Ovary (tissue), 7 donors: ENCODE measurements at regions not wholly inside any gene's neighbourhood (a gene's known extent, or its start where the extent isn't known, plus 50 kb on each side); places are given as distances from the start of the nearest gene placed in this dataset.
A peak's percentile ranks its signal among the peaks of the same experiment; 100 is the strongest.

Experiments used
- DNase-seq, 5 donors: peaks; one replicate each; pipeline ENCODE4 v3.0.0-alpha.2; 2019 to 2020
- H3K27ac ChIP-seq, 2 donors: fragments of 200-600 bp; one replicate each; pipeline versions ENCODE4 v1.5.1 to v1.8.0; 2019 to 2022
- H3K27me3 ChIP-seq: fragments of 200-600 bp; one replicate; pipeline ENCODE4 v1.8.0; 2022
- H3K36me3 ChIP-seq: fragments of 200-600 bp; sonication (generic); one replicate; pipeline ENCODE4 v1.5.1; 2019
- H3K4me1 ChIP-seq: one replicate; pipeline ENCODE4 v1.8.1; 2013; ENCODE audit warnings: mild to moderate bottlenecking, moderate library complexity; ENCODE audit not compliant: insufficient read depth
- H3K4me3 ChIP-seq: fragments of 200-600 bp; sonication (generic); one replicate; pipeline ENCODE4 v1.5.1; 2017
- H3K9me3 ChIP-seq, 2 donors: fragments of 200-600 bp in 1 of 2; sonication (generic) in 1 of 2; one replicate each; pipeline versions ENCODE4 v1.5.1 to v1.8.1; 2013 to 2019; ENCODE audit warnings: mild to moderate bottlenecking in 1 of 2, moderate library complexity in 1 of 2
- EP300 ChIP-seq: sonication (generic); formaldehyde crosslinking; IDR thresholded peaks from one replicate; pipeline ENCODE4 v1.6.1; 2017; ENCODE audit warnings: antibody characterized with exemption
- POLR2A ChIP-seq: fragments of 450-650 bp; IDR thresholded peaks from one replicate; pipeline ENCODE4 v1.6.1; 2017; ENCODE audit warnings: antibody characterized with exemption, mild to moderate bottlenecking, moderate library complexity
- WGBS, 3 donors: extraction: QIAGEN DNeasy Blood & Tissue Kit in 1 of 3; methylation state at CpG; one replicate each; pipeline versions ENCODE4 v1.1.5 to v1.1.7; 2013 to 2017; 5-methylcytosine and 5-hydroxymethylcytosine counted together
- intact Hi-C, 4 donors: fragments of 100-400 bp; cut with DNase I; formaldehyde crosslinking; loops; one replicate each; pipeline versions ENCODE4 v1.11.0 to v1.15.1; 2022 to 2023
- TF ChIP-seq, protein P1 (sequence below), 3 donors: fragments of 450-650 bp in 2 of 3; fragments of 200-600 bp in 1 of 3; IDR thresholded peaks; one replicate each; pipeline versions ENCODE4 v1.5.1 to v1.8.0; 2016 to 2022; ENCODE audit warnings: antibody characterized with exemption in 3 of 3, mild to moderate bottlenecking in 1 of 3
- donor health status: DM: no; HTN: no; CAD: no; lungs with moderate emphysema.
- donor health status: DM: no; HTN: no; CAD: no.
- donor health status: Bipolar disorder and iron deficiency.
- donor health status: DM: no; HTN: no; CAD: no.
- donor health status: DM: yes; HTN: yes; CAD: no.

- no peaks in the 10 kb centered on the region for H3K4me1 ChIP-seq
- DNase-seq = no peak
- H3K4me3 ChIP-seq = no peak overlapping the region
- H3K27ac ChIP-seq = no peak overlapping the region
- TF ChIP-seq, protein P1, sequence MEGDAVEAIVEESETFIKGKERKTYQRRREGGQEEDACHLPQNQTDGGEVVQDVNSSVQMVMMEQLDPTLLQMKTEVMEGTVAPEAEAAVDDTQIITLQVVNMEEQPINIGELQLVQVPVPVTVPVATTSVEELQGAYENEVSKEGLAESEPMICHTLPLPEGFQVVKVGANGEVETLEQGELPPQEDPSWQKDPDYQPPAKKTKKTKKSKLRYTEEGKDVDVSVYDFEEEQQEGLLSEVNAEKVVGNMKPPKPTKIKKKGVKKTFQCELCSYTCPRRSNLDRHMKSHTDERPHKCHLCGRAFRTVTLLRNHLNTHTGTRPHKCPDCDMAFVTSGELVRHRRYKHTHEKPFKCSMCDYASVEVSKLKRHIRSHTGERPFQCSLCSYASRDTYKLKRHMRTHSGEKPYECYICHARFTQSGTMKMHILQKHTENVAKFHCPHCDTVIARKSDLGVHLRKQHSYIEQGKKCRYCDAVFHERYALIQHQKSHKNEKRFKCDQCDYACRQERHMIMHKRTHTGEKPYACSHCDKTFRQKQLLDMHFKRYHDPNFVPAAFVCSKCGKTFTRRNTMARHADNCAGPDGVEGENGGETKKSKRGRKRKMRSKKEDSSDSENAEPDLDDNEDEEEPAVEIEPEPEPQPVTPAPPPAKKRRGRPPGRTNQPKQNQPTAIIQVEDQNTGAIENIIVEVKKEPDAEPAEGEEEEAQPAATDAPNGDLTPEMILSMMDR (IDR thresholded peaks at IDR 0.05) = no peak
- TF ChIP-seq POLR2A (no peak), EP300 (no peak)
- WGBS, 3 donors = 87 to 89% (median 87%) methylated on average over 2 of the region's 2 CpGs
- no peaks in the 10 kb centered on the region for H3K36me3 ChIP-seq
- no peaks in the 10 kb centered on the region for H3K9me3 ChIP-seq
- intact Hi-C loops = no loop called here
- no peaks in the 10 kb centered on the region for H3K27me3 ChIP-seq
Measured at GRCh38 chr5:164266571-164266970, 761.2 kb downstream of the MAT2B start.

DNA sequence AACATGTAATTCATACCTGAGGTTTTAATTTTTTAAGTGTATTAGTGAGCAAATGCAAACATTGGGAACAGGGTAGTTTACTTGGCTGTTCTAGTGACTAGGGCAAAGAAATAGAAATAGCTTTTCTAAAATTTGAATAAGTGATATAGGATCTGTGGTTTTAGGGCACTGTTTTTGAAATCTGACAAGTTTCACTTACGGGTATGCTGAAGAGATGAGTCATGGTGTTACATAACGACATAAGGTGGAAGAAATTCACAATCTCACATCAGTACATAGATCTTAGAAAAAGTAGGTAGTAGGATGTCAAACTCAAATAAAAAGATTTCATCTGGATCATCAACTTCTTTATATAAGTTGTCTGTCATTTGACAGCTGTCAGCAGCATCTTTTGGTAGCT lies 772.3 kb downstream of the MAT2B start:
- no peak overlapping the region for H3K27ac ChIP-seq
- TF ChIP-seq EP300 (no peak), POLR2A (no peak)
- TF ChIP-seq, protein P1 (IDR thresholded peaks at IDR 0.05) = no peak
- H3K36me3 ChIP-seq = no peaks in the 10 kb centered on the region
- no peaks in the 10 kb centered on the region for H3K27me3 ChIP-seq
- no peaks in the 10 kb centered on the region for H3K4me1 ChIP-seq
- H3K9me3 ChIP-seq = no peaks in the 10 kb centered on the region
- WGBS, 3 donors = 68 to 71% (median 69%) methylated on average over 2 of the region's 2 CpGs
- intact Hi-C loops = no loop called here
- DNase-seq = no peak
- H3K4me3 ChIP-seq = no peak overlapping the region

- Histone ChIP-seq H3K4me3 (no peak overlapping the region), H3K9me3 (no peaks in the 10 kb centered on the region)
- DNase-seq = no peak
Measured at GRCh38 chr5:164289526-164289925, 784.1 kb downstream of the MAT2B start.

DNA sequence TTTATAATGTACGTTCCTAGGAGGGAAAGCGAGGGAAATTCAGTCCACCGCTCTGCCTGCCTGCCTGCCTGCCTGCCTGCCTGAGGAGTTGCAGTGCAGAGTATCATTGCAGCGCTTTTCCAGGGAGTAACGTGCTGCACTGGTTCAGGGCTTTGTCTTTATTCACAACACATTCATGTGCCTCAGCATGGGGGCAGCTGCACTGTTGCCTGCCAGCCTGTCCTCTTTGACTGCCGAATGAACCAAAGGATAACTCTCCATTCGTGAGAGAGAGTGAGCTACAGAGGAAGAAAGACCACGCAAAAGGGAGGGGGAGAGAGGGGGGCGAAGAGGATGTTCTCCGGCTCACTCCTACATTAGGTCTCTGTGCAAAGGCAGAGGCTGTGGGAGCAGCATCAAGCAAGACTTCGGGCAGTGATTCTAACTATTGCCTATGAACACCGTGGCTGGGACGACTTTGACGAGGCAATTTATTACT lies 791.2 kb downstream of the MAT2B start:
- Histone ChIP-seq H3K4me1 (no peaks in the 10 kb centered on the region), H3K36me3 (no peaks in the 10 kb centered on the region), H3K27me3 (no peaks in the 10 kb centered on the region), H3K4me3 (no peak overlapping the region), H3K9me3 (no peaks in the 10 kb centered on the region), H3K27ac (no peak overlapping the region)
- DNase-seq = peak in 1 of 5 donors; percentile 28
- TF ChIP-seq EP300 (no peak), POLR2A (no peak)
- TF ChIP-seq, protein P1 (IDR thresholded peaks at IDR 0.05) = no peak
- WGBS, 3 donors = 3 to 8% (median 4%) methylated on average over 14 of the region's 14 CpGs
- intact Hi-C loops = no loop called here

More at GRCh38 chr5:164289526-164289925, 784.1 kb downstream of the MAT2B start:
- Histone ChIP-seq H3K36me3 (no peaks in the 10 kb centered on the region), H3K4me1 (no peaks in the 10 kb centered on the region), H3K27me3 (no peaks in the 10 kb centered on the region), H3K27ac (no peak overlapping the region)
- intact Hi-C loops = no loop called here
- WGBS, 3 donors = 23 to 47% (median 25%) methylated on average over 1 of the region's 1 CpG
- TF ChIP-seq POLR2A (no peak), EP300 (no peak)
- TF ChIP-seq, protein P1 (IDR thresholded peaks at IDR 0.05) = no peak
